OCI-LY1 (cell line): ENCODE measurements at regions not wholly inside any gene's neighbourhood (a gene's known extent, or its start where the extent isn't known, plus 50 kb on each side); places are given as distances from the start of the nearest gene placed in this dataset.

Experiments
- H2AFZ ChIP-seq: fragments of 200-600 bp; sonication (generic), shearing (Covaris generic); 2 replicates; pipeline ENCODE4 v1.6.0; 2014; ENCODE audit warnings: antibody characterized with exemption, mild to moderate bottlenecking, low read length
- H3F3A ChIP-seq: fragments of 200-600 bp; sonication (generic), shearing (Covaris generic); 2 replicates; pipeline ENCODE4 v1.6.0; 2014; ENCODE audit warnings: mild to moderate bottlenecking, antibody characterized with exemption, low read length, moderate library complexity; ENCODE audit not compliant: insufficient read depth
- H3K27ac ChIP-seq: fragments of 200-600 bp; sonication (generic); 2 replicates; pipeline ENCODE4 v1.5.1; 2014; ENCODE audit warnings: low read length, mixed run types, mild to moderate bottlenecking, low read depth; ENCODE audit not compliant: poor library complexity, severe bottlenecking
- H3K27me3 ChIP-seq: fragments of 200-600 bp; sonication (generic); 2 replicates; pipeline ENCODE4 v1.6.0; 2014; ENCODE audit warnings: antibody characterized with exemption, mild to moderate bottlenecking, low read length, moderate library complexity; ENCODE audit not compliant: insufficient read depth
- H3K36me3 ChIP-seq: fragments of 200-600 bp; sonication (generic); 2 replicates; pipeline ENCODE4 v1.6.1; 2014; ENCODE audit warnings: mild to moderate bottlenecking, antibody characterized with exemption, low read length, moderate library complexity, mixed read lengths; ENCODE audit not compliant: insufficient read depth
- H3K4me1 ChIP-seq: fragments of 200-600 bp; sonication (generic); 2 replicates; pipeline ENCODE4 v1.5.1; 2014; ENCODE audit warnings: mild to moderate bottlenecking, low read length, moderate library complexity; ENCODE audit not compliant: insufficient read depth, severe bottlenecking
- H3K4me2 ChIP-seq: fragments of 200-600 bp; sonication (generic), shearing (Covaris generic); 2 replicates; pipeline ENCODE4 v1.6.1; 2014; ENCODE audit warnings: low read length
- H3K4me3 ChIP-seq: fragments of 200-600 bp; sonication (generic); 2 replicates; pipeline ENCODE4 v1.5.1; 2014; ENCODE audit warnings: low read length, low read depth, mild to moderate bottlenecking, mixed read lengths; ENCODE audit not compliant: poor library complexity, severe bottlenecking
- H3K79me2 ChIP-seq: fragments of 200-600 bp; shearing (Covaris generic); 2 replicates; pipeline ENCODE4 v1.6.1; 2016; ENCODE audit warnings: mixed run types, low read length, mixed read lengths; ENCODE audit not compliant: insufficient read depth
- H3K9ac ChIP-seq: fragments of 200-600 bp; sonication (generic), shearing (Covaris generic); 2 replicates; pipeline ENCODE4 v1.6.1; 2014; ENCODE audit warnings: mild to moderate bottlenecking, low read length, mixed read lengths
- H3K9me2 ChIP-seq: fragments of 200-600 bp; sonication (generic), shearing (Covaris generic); 2 replicates; pipeline ENCODE4 v1.6.1; 2014; ENCODE audit warnings: low read depth, mild to moderate bottlenecking, low read length, mixed read lengths
- H3K9me3 ChIP-seq: fragments of 200-600 bp; shearing (Covaris generic); 2 replicates; pipeline ENCODE4 v1.6.1; 2014; ENCODE audit warnings: low read length, mixed read lengths
- H4K20me1 ChIP-seq: fragments of 200-600 bp; sonication (generic), shearing (Covaris generic); 2 replicates; pipeline ENCODE4 v1.6.0; 2016; ENCODE audit warnings: mild to moderate bottlenecking, low read length; ENCODE audit not compliant: insufficient read depth
- EZH2 ChIP-seq: fragments of 200-600 bp; sonication (generic), shearing (Covaris generic); IDR thresholded peaks from 2 replicates; pipeline ENCODE4 v1.8.0; 2017; ENCODE audit warnings: borderline replicate concordance, mixed run types, mild to moderate bottlenecking, antibody characterized with exemption, low read length, moderate library complexity, mixed read lengths
- TF ChIP-seq, protein P1 (sequence below): fragments of 200-600 bp; sonication (generic), shearing (Covaris generic); IDR thresholded peaks from 2 replicates; pipeline ENCODE4 v1.5.1; 2017; ENCODE audit warnings: mild to moderate bottlenecking, antibody characterized with exemption, low read length, moderate library complexity, mixed read lengths

DNA sequence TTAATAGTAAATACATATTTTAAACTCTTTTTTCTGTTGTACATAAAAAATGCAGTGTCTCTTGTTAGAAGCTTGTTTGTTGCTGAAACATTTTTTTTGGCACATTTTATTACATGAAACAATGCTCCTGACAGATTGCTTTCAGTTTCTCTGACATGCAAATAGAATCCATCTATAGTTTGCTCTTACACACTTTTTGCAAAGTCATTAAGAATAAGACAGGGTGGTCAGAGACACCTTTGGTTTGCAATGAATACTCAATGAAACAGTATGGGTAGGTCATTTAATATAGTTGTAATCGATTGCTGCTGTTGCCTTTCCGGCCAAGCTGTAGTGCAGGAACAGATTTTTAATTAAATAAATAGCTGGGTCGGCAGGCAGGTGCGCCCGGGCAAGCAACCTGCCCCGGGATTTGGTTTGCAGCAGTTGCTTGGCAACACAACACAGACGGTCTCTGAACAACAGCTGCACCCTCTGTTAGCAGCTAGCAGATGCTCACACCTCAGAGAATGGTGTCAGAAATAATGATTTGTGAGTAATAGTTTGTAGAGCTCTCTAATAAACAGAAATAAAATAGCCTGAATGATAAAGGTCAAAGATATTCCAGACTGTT is 115.7 kb upstream of the CACNA2D1 start:
- TF ChIP-seq EZH2, result no peak
- TF ChIP-seq, protein P1, sequence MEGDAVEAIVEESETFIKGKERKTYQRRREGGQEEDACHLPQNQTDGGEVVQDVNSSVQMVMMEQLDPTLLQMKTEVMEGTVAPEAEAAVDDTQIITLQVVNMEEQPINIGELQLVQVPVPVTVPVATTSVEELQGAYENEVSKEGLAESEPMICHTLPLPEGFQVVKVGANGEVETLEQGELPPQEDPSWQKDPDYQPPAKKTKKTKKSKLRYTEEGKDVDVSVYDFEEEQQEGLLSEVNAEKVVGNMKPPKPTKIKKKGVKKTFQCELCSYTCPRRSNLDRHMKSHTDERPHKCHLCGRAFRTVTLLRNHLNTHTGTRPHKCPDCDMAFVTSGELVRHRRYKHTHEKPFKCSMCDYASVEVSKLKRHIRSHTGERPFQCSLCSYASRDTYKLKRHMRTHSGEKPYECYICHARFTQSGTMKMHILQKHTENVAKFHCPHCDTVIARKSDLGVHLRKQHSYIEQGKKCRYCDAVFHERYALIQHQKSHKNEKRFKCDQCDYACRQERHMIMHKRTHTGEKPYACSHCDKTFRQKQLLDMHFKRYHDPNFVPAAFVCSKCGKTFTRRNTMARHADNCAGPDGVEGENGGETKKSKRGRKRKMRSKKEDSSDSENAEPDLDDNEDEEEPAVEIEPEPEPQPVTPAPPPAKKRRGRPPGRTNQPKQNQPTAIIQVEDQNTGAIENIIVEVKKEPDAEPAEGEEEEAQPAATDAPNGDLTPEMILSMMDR, result no peak
- no peaks in the 10 kb centered on the region for H3F3A ChIP-seq
- H3K4me1 ChIP-seq, result no peaks in the 10 kb centered on the region
- no peaks in the 10 kb centered on the region for H3K79me2 ChIP-seq
- H3K36me3 ChIP-seq, result no peaks in the 10 kb centered on the region
- H3K27me3 ChIP-seq, result no peaks in the 10 kb centered on the region
- H3K9me3 ChIP-seq, result no peaks in the 10 kb centered on the region
- H3K9ac ChIP-seq, result no peak overlapping the region
- no peak overlapping the region for H3K27ac ChIP-seq
- H3K9me2 ChIP-seq, result no peaks in the 10 kb centered on the region
- H2AFZ ChIP-seq, result no peak overlapping the region
- no peak overlapping the region; the same call in 1 of the 2 replicates for H3K4me2 ChIP-seq
- no peak overlapping the region for H3K4me3 ChIP-seq
- no peaks in the 10 kb centered on the region for H4K20me1 ChIP-seq

GRCh38 chr7:82549616-82550285 is 106.2 kb upstream of the CACNA2D1 start:
- Histone ChIP-seq H3K36me3 (no peaks in the 10 kb centered on the region), H3K4me3 (no peak overlapping the region), H3K27ac (no peak overlapping the region), H2AFZ (no peak overlapping the region), H3K4me1 (no peaks in the 10 kb centered on the region), H3K4me2 (no peak overlapping the region), H3K79me2 (no peaks in the 10 kb centered on the region), H3K9me3 (no peaks in the 10 kb centered on the region), H4K20me1 (no peaks in the 10 kb centered on the region), H3F3A (no peaks in the 10 kb centered on the region), H3K27me3 (no peaks in the 10 kb centered on the region), H3K9me2 (no peaks in the 10 kb centered on the region), H3K9ac (no peak overlapping the region)
- TF ChIP-seq, protein P1, result no peak
- TF ChIP-seq EZH2, result no peak

- TF ChIP-seq, protein P1, result no peak
- TF ChIP-seq EZH2, result no peak
- Histone ChIP-seq H2AFZ (no peak overlapping the region), H3F3A (no peaks in the 10 kb centered on the region), H3K79me2 (no peaks in the 10 kb centered on the region), H3K4me3 (no peak overlapping the region), H3K36me3 (no peaks in the 10 kb centered on the region), H3K4me2 (no peak overlapping the region), H3K27me3 (no peaks in the 10 kb centered on the region), H3K9ac (no peak overlapping the region), H3K27ac (no peak overlapping the region), H3K9me3 (no peaks in the 10 kb centered on the region), H3K4me1 (no peaks in the 10 kb centered on the region), H3K9me2 (no peaks in the 10 kb centered on the region), H4K20me1 (no peaks in the 10 kb centered on the region)
Observed at GRCh38 chr7:82548141-82548688, 104.6 kb upstream of the CACNA2D1 start.
